ENCODE measurements at regions not wholly inside any gene's neighbourhood (a gene's known extent, or its start where the extent isn't known, plus 50 kb on each side); places are given as distances from the start of the nearest gene placed in this dataset.
A peak's percentile ranks its signal among the peaks of the same experiment; 100 is the strongest.

GRCh38 chr12:77354766-77355362, 289.5 kb upstream of the E2F7 start:
- ChIA-PET CTCF (no interaction called here), POLR2A (no interaction called here)
- Histone ChIP-seq H4K20me1 (ENCODE audit: insufficient read depth) (no peaks in the 10 kb centered on the region), H3K4me1 (ENCODE audit: control insufficient read depth in 1 of 2, insufficient read depth in 2 of 2, low read depth in 1 of 2, low read length in 1 of 2) (peaks cover 0 to 14% of the 10 kb centered on the region in 2 experiments; a peak in 2 of 4 replicates), H2AFZ (ENCODE audit: low read depth) (no peak overlapping the region), H3K4me3 (ENCODE audit: low read depth in 2 of 2, low read length in 1 of 2) (peak overlapping the region in 1 of 2 experiments; percentile 10; a peak in 1 of 4 replicates), H3K9me3 (no peaks in the 10 kb centered on the region), H3K9ac (no peak overlapping the region; the same call in 1 of the 2 replicates), H3K27ac (ENCODE audit: low read depth in 2 of 2, low read length in 1 of 2) (peak overlapping the region in 1 of 2 experiments; percentile 53; a peak in 2 of 4 replicates), H3K9me2 (no peaks in the 10 kb centered on the region), H3K36me3 (replicated peaks in 1 of 2; ENCODE audit: control insufficient read depth in 1 of 2, insufficient read depth in 2 of 2, low read length in 1 of 2) (no peaks in the 10 kb centered on the region), H3K4me2 (peak overlapping the region; percentile 30; the same call in 1 of the 2 replicates), H3K79me2 (ENCODE audit: insufficient read depth) (peaks cover 24% of the 10 kb centered on the region), H3F3A (replicated peaks; ENCODE audit: insufficient read depth) (peaks cover 5% of the 10 kb centered on the region), H3K27me3 (ENCODE audit: insufficient read depth) (no peaks in the 10 kb centered on the region)
- 7% methylated on average over 2 of the region's 2 CpGs for WGBS (ENCODE audit: low lambda C conversion rate)
- no peak for DNase-seq
- TF ChIP-seq SIN3A (IDR thresholded peaks at IDR 0.05; ENCODE audit: borderline replicate concordance, low read depth, low read length) (no peak), GABPA (IDR thresholded peaks at IDR 0.05; ENCODE audit: low read depth) (no peak), POLR2AphosphoS5 (IDR thresholded peaks at IDR 0.05; ENCODE audit: low read depth, low read length) (no peak), TEAD4 (IDR thresholded peaks at IDR 0.05; ENCODE audit: borderline replicate concordance, insufficient read depth) (no peak), NFIC (IDR thresholded peaks at IDR 0.05; ENCODE audit: borderline replicate concordance) (no peak), RAD21 (IDR thresholded peaks at IDR 0.05; ENCODE audit: low read length) (no peak), TCF12 (IDR thresholded peaks at IDR 0.05) (no peak), JUND (IDR thresholded peaks at IDR 0.05) (0 out of 2 replicates have a peak, but pooled peaks have one; percentile 37), SMC3 (IDR thresholded peaks at IDR 0.05; ENCODE audit: low read depth, low read length) (no peak), FOSL2 (IDR thresholded peaks at IDR 0.05; ENCODE audit: borderline replicate concordance, low read depth) (peak; percentile 43; the same call in 1 of the 2 replicates), CHD2 (IDR thresholded peaks at IDR 0.05; ENCODE audit: low read length, partially characterized antibody) (no peak), TAF1 (IDR thresholded peaks at IDR 0.05; ENCODE audit: borderline replicate concordance, low read depth, low read length) (no peak), REST (IDR thresholded peaks at IDR 0.05; ENCODE audit: low read depth, low read length) (no peak), NRF1 (IDR thresholded peaks at IDR 0.05; ENCODE audit: low read depth, low read length) (no peak), MEF2A (IDR thresholded peaks at IDR 0.05; ENCODE audit: borderline replicate concordance, low read depth) (no peak), EZH2phosphoT487 (IDR thresholded peaks at IDR 0.05; ENCODE audit: borderline replicate concordance, low read depth) (no peak), ELF1 (IDR thresholded peaks at IDR 0.05) (no peak)
- TF ChIP-seq, protein P1, sequence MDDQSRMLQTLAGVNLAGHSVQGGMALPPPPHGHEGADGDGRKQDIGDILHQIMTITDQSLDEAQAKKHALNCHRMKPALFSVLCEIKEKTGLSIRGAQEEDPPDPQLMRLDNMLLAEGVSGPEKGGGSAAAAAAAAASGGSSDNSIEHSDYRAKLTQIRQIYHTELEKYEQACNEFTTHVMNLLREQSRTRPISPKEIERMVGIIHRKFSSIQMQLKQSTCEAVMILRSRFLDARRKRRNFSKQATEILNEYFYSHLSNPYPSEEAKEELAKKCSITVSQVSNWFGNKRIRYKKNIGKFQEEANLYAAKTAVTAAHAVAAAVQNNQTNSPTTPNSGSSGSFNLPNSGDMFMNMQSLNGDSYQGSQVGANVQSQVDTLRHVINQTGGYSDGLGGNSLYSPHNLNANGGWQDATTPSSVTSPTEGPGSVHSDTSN (IDR thresholded peaks at IDR 0.05): peak; percentile 39; the same call in 1 of the 2 replicates
- TF ChIP-seq, protein P2, sequence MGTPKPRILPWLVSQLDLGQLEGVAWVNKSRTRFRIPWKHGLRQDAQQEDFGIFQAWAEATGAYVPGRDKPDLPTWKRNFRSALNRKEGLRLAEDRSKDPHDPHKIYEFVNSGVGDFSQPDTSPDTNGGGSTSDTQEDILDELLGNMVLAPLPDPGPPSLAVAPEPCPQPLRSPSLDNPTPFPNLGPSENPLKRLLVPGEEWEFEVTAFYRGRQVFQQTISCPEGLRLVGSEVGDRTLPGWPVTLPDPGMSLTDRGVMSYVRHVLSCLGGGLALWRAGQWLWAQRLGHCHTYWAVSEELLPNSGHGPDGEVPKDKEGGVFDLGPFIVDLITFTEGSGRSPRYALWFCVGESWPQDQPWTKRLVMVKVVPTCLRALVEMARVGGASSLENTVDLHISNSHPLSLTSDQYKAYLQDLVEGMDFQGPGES (IDR thresholded peaks at IDR 0.05; ENCODE audit: low read depth, low read length): no peak
